HEK293T (cell line): ENCODE measurements at regions not wholly inside any gene's neighbourhood (a gene's known extent, or its start where the extent isn't known, plus 50 kb on each side); places are given as distances from the start of the nearest gene placed in this dataset.

ENCODE experiments used
- CTCF ChIA-PET: fragments of 350-600 bp; formaldehyde crosslinking; extraction: SDS; loops from one replicate; lab custom pipeline; 2021; ENCODE audit warnings: antibody characterized with exemption, inconsistent platforms; lab: Yijun Ruan, JAX
- POLR2A ChIA-PET: fragments of 350-600 bp; formaldehyde crosslinking; extraction: SDS; loops from one replicate; lab custom pipeline; 2020; ENCODE audit warnings: antibody characterized with exemption, inconsistent platforms; lab: Yijun Ruan, JAX
- DNase-seq: peaks from one replicate; pipeline ENCODE4 v3.0.0; 2012; ENCODE audit warnings: mixed read lengths; ENCODE audit errors: extremely low spot score
- ARNT ChIP-seq: fragments of 450-650 bp; IDR thresholded peaks from 2 replicates; pipeline ENCODE4 v1.6.1; 2017; ENCODE audit warnings: mild to moderate bottlenecking
- BHLHE40 ChIP-seq: fragments of 450-650 bp; IDR thresholded peaks from 2 replicates; pipeline ENCODE4 v1.6.1; 2016; ENCODE audit warnings: mild to moderate bottlenecking, moderate library complexity, borderline replicate concordance
- CTBP1 ChIP-seq: fragments of 450-650 bp; IDR thresholded peaks from 2 replicates; pipeline ENCODE4 v1.6.1; 2016; ENCODE audit warnings: borderline replicate concordance
- ELF4 ChIP-seq: fragments of 450-650 bp; IDR thresholded peaks from 2 replicates; pipeline ENCODE4 v1.6.1; 2017; ENCODE audit warnings: antibody characterized with exemption
- FOXA1 ChIP-seq: fragments of 450-650 bp; IDR thresholded peaks from 2 replicates; pipeline ENCODE4 v1.6.1; 2016; ENCODE audit warnings: mild to moderate bottlenecking
- FOXK2 ChIP-seq: fragments of 450-650 bp; IDR thresholded peaks from 2 replicates; pipeline ENCODE4 v1.6.1; 2016; ENCODE audit warnings: mild to moderate bottlenecking
- FOXM1 ChIP-seq: fragments of 450-650 bp; IDR thresholded peaks from 2 replicates; pipeline ENCODE4 v1.6.1; 2017; ENCODE audit warnings: mild to moderate bottlenecking, borderline replicate concordance
- HDGF ChIP-seq: fragments of 450-650 bp; IDR thresholded peaks from 2 replicates; pipeline ENCODE4 v1.6.1; 2017; ENCODE audit warnings: antibody characterized with exemption, borderline replicate concordance
- L3MBTL2 ChIP-seq: fragments of 450-650 bp; conservative IDR thresholded peaks from 2 replicates; pipeline ENCODE4 v1.6.1; 2016; ENCODE audit warnings: mild to moderate bottlenecking
- LEF1 ChIP-seq: fragments of 450-650 bp; IDR thresholded peaks from 2 replicates; pipeline ENCODE4 v1.6.1; 2017; ENCODE audit warnings: mild to moderate bottlenecking, borderline replicate concordance
- NFRKB ChIP-seq: fragments of 450-650 bp; IDR thresholded peaks from 2 replicates; pipeline ENCODE4 v1.6.1; 2016; ENCODE audit warnings: mild to moderate bottlenecking, moderate library complexity
- PKNOX1 ChIP-seq: fragments of 450-650 bp; IDR thresholded peaks from 2 replicates; pipeline ENCODE4 v1.6.1; 2016
- SP1 ChIP-seq: fragments of 450-650 bp; IDR thresholded peaks from 2 replicates; pipeline ENCODE4 v1.6.1; 2017
- SUZ12 ChIP-seq: fragments of 450-650 bp; IDR thresholded peaks from 2 replicates; pipeline ENCODE4 v1.6.1; 2016; ENCODE audit warnings: mild to moderate bottlenecking
- TARDBP ChIP-seq: fragments of 450-650 bp; IDR thresholded peaks from 2 replicates; pipeline ENCODE4 v1.6.1; 2016
- ZNF384 ChIP-seq: fragments of 450-650 bp; IDR thresholded peaks from 2 replicates; pipeline ENCODE4 v1.6.1; 2016

- DNase-seq = no peak
- TF ChIP-seq BHLHE40 (no peak), ZNF384 (no peak), TARDBP (no peak), FOXA1 (no peak), LEF1 (no peak), PKNOX1 (no peak), CTBP1 (no peak)
- ChIA-PET CTCF (no interaction called here), POLR2A (no interaction called here)
These were observed 175.2 kb upstream of the SPATS2L start for GRCh38 chr2:200131307-200131706.

- DNase-seq = no peak
- POLR2A ChIA-PET = no interaction called here
- CTCF ChIA-PET = no interaction called here
- TF ChIP-seq FOXM1 = no peak
- TF ChIP-seq ZNF384 = no peak
- no peak for TF ChIP-seq FOXA1
- TF ChIP-seq TARDBP = no peak
These were observed 171.4 kb upstream of the SPATS2L start for GRCh38 chr2:200135082-200135481.

- ChIA-PET POLR2A (no interaction called here), CTCF (no interaction called here)
- DNase-seq = no peak
- no peak for TF ChIP-seq SUZ12
- TF ChIP-seq SP1 = no peak
- no peak for TF ChIP-seq FOXK2
- TF ChIP-seq BHLHE40 = no peak
- no peak for TF ChIP-seq ZNF384
- no peak for TF ChIP-seq NFRKB
- no peak for TF ChIP-seq ARNT
- TF ChIP-seq L3MBTL2 = no peak
- no peak for TF ChIP-seq PKNOX1
- no peak for TF ChIP-seq ELF4
- no peak for TF ChIP-seq CTBP1
- TF ChIP-seq FOXA1 = no peak
- TF ChIP-seq FOXM1 = no peak
These were observed 169.8 kb upstream of the SPATS2L start for GRCh38 chr2:200136655-200137054.

- TF ChIP-seq HDGF = no peak
- no peak for TF ChIP-seq NFRKB
- no peak for TF ChIP-seq TARDBP
- TF ChIP-seq PKNOX1 = no peak
- no peak for TF ChIP-seq ZNF384
- no peak for DNase-seq
- CTCF ChIA-PET = no interaction called here
- POLR2A ChIA-PET = no interaction called here
These were observed 169.2 kb upstream of the SPATS2L start for GRCh38 chr2:200137271-200137670.

GRCh38 chr2:200137691-200138090 lies 168.8 kb upstream of the SPATS2L start:
- ChIA-PET CTCF (interaction anchor here (0.6 to 1.6 kb wide), 2 partner anchors 7 to 1441 kb away, joined by 3 read pairs; no protein-coding TSS in a partner anchor), POLR2A (no interaction called here)
- TF ChIP-seq ZNF384 = no peak
- no peak for TF ChIP-seq L3MBTL2
- no peak for TF ChIP-seq CTBP1
- no peak for TF ChIP-seq FOXA1
- TF ChIP-seq TARDBP = no peak
- no peak for TF ChIP-seq HDGF
- TF ChIP-seq LEF1 = no peak
- no peak for TF ChIP-seq BHLHE40
- TF ChIP-seq ELF4 = no peak
- TF ChIP-seq FOXM1 = no peak
- no peak for TF ChIP-seq SP1
- no peak for TF ChIP-seq PKNOX1
- no peak for TF ChIP-seq NFRKB
- no peak for TF ChIP-seq ARNT
- no peak for TF ChIP-seq FOXK2
- no peak for TF ChIP-seq SUZ12
- no peak for DNase-seq

- POLR2A ChIA-PET = no interaction called here
- CTCF ChIA-PET = interaction anchor here (0.6 to 1.6 kb wide), 3 partner anchors 8 to 1441 kb away, joined by 3 read pairs; no protein-coding TSS in a partner anchor
- TF ChIP-seq FOXM1 (no peak), TARDBP (no peak), BHLHE40 (no peak)
- DNase-seq = no peak
These were observed 167.9 kb upstream of the SPATS2L start for GRCh38 chr2:200138391-200139124.
